ENCODE measurements at regions not wholly inside any gene's neighbourhood (a gene's known extent, or its start where the extent isn't known, plus 50 kb on each side); places are given as distances from the start of the nearest gene placed in this dataset.

GRCh38 chr5:85931220-85931619 is 686.5 kb upstream of the COX7C start (continued):
- TF ChIP-seq THAP9 (CRISPR knock-in tag; IDR thresholded peaks at IDR 0.05; ENCODE audit: borderline replicate concordance) (no peak), ZNF276 (CRISPR knock-in tag; IDR thresholded peaks at IDR 0.05; ENCODE audit: low read depth) (no peak)

- ChIA-PET POLR2A (no interaction called here), CTCF (ENCODE audit: low intra/inter-chr PET ratio, low total read pairs) (no interaction called here)
- TF ChIP-seq ZNF143 (CRISPR knock-in tag; IDR thresholded peaks at IDR 0.05): no peak
- no peak for TF ChIP-seq EED (CRISPR knock-in tag; IDR thresholded peaks at IDR 0.05)
- TF ChIP-seq ZNF276 (CRISPR knock-in tag; IDR thresholded peaks at IDR 0.05; ENCODE audit: low read depth): no peak
- TF ChIP-seq NR2C2 (CRISPR knock-in tag; IDR thresholded peaks at IDR 0.05; ENCODE audit: borderline replicate concordance): no peak
- TF ChIP-seq ZNF441 (CRISPR knock-in tag; IDR thresholded peaks at IDR 0.05; ENCODE audit: borderline replicate concordance): no peak
- no peak for TF ChIP-seq ZNF75D (CRISPR knock-in tag; IDR thresholded peaks at IDR 0.05; ENCODE audit: borderline replicate concordance)
- no peak for TF ChIP-seq IKZF1 (IDR thresholded peaks at IDR 0.05)
- TF ChIP-seq KMT2B (CRISPR knock-in tag; IDR thresholded peaks at IDR 0.05): no peak
- no peak for TF ChIP-seq THAP11 (CRISPR knock-in tag; IDR thresholded peaks at IDR 0.05)
- no peak for TF ChIP-seq ZBTB20 (CRISPR knock-in tag; IDR thresholded peaks at IDR 0.05; ENCODE audit: borderline replicate concordance, low read depth)
- no peak for TF ChIP-seq HMGXB4 (CRISPR knock-in tag; IDR thresholded peaks at IDR 0.05; ENCODE audit: borderline replicate concordance in 1 of 2, low read depth in 1 of 2)
- TF ChIP-seq THAP8 (CRISPR knock-in tag; IDR thresholded peaks at IDR 0.05; ENCODE audit: borderline replicate concordance): no peak
- TF ChIP-seq SNAPC2 (CRISPR knock-in tag; IDR thresholded peaks at IDR 0.05): no peak
- TF ChIP-seq SMAD3 (CRISPR knock-in tag; IDR thresholded peaks at IDR 0.05): no peak
- no peak overlapping the region for H3K27ac ChIP-seq (ENCODE audit: extremely low read length, insufficient read depth, low read length)
- no peak overlapping the region for H3K4me3 ChIP-seq (replicated peaks in 1 of 3; ENCODE audit: insufficient read depth in 1 of 3, low read depth in 2 of 3, low read length in 3 of 3)
- H4K20me1 ChIP-seq (ENCODE audit: insufficient read depth, low read length): no peaks in the 10 kb centered on the region
- H3K4me2 ChIP-seq (ENCODE audit: low read depth, low read length): no peak overlapping the region
- DNase-seq (ENCODE audit: low spot score) (no peak), FAIRE-seq (no peak), ATAC-seq (no peak)
- H3K36me3 ChIP-seq (replicated peaks in 1 of 2; ENCODE audit: control insufficient read depth in 1 of 2, insufficient read depth in 2 of 2, low read length in 2 of 2): no peaks in the 10 kb centered on the region
- H2AFZ ChIP-seq (ENCODE audit: low read length): no peak overlapping the region
- no peaks in the 10 kb centered on the region for H3K4me1 ChIP-seq (ENCODE audit: insufficient read depth, low read length)
- no peak overlapping the region for H3K9ac ChIP-seq (ENCODE audit: insufficient read depth, low read depth, low read length)
- no peaks in the 10 kb centered on the region for H3K27me3 ChIP-seq (ENCODE audit: control insufficient read depth in 1 of 2, insufficient read depth in 2 of 2, low read length in 2 of 2)
- BruUV-seq (replicated peaks): no TSS peak
- no peaks in the 10 kb centered on the region for H3K79me2 ChIP-seq (ENCODE audit: insufficient read depth, low read length)
- WGBS (ENCODE audit: low lambda C conversion rate): 2% methylated on average over 3 of the region's 3 CpGs
- no peaks in the 10 kb centered on the region for H3K9me3 ChIP-seq (ENCODE audit: low read length)
- intact Hi-C loops (cut with micrococcal nuclease; ENCODE audit: unreplicated experiment): no loop called here
- in situ Hi-C loops (cut with HindIII; ENCODE audit: extremely low pct_ligation_motif_present, low pct_unique_long_range_greater_than_20kb): no loop called here
Observed at GRCh38 chr5:85938201-85938600, 679.5 kb upstream of the COX7C start.

Measured in HepG2 (cell line).